ENCODE measurements at regions not wholly inside any gene's neighbourhood (a gene's known extent, or its start where the extent isn't known, plus 50 kb on each side); places are given as distances from the start of the nearest gene placed in this dataset.
"Not testable (repeated sequence)": the region's sequence is repeated elsewhere in the genome, so short reads cannot be mapped to it uniquely, and the experiment has no call there.

GRCh38 chr12:131513606-131514005, 197.3 kb upstream of the SFSWAP start:
- ATAC-seq (ENCODE audit: low read depth) (no peak), DNase-seq (ENCODE audit: low spot score in 2 of 2) (no peak)
- Mint-ChIP-seq H3K27me3 (peaks cover 2% of the 10 kb centered on the region), H3K9me3 (peaks cover 11% of the 10 kb centered on the region), H3K27ac (no peak overlapping the region), H3K4me3 (no peak overlapping the region), H3K36me3 (peaks cover 2% of the 10 kb centered on the region), H3K4me1 (peaks cover 19% of the 10 kb centered on the region)

GRCh38 chr12:131520553-131520952, 190.3 kb upstream of the SFSWAP start:
- H3K27me3 Mint-ChIP-seq, result peaks cover 10% of the 10 kb centered on the region

GRCh38 chr12:131521326-131521725, 189.6 kb upstream of the SFSWAP start:
- DNase-seq (ENCODE audit: low spot score in 2 of 2) (no peak), ATAC-seq (ENCODE audit: low read depth) (no peak)
- Mint-ChIP-seq H3K27ac (no peak overlapping the region), H3K36me3 (no peaks in the 10 kb centered on the region), H3K27me3 (peaks cover 10% of the 10 kb centered on the region), H3K4me1 (no peaks in the 10 kb centered on the region), H3K9me3 (peaks cover 11% of the 10 kb centered on the region), H3K4me3 (no peak overlapping the region)

More at GRCh38 chr12:131520553-131520952, 190.3 kb upstream of the SFSWAP start:
- not testable (repeated sequence) for H3K4me3 Mint-ChIP-seq; H3K36me3 Mint-ChIP-seq; H3K4me1 Mint-ChIP-seq; H3K27ac Mint-ChIP-seq; ATAC-seq (ENCODE audit: low read depth); DNase-seq (ENCODE audit: low spot score in 2 of 2)
- H3K9me3 Mint-ChIP-seq, result peaks cover 15% of the 10 kb centered on the region

GRCh38 chr12:131525795-131526508, 184.9 kb upstream of the SFSWAP start:
- H3K4me1 Mint-ChIP-seq, result no peaks in the 10 kb centered on the region
- no peaks in the 10 kb centered on the region for H3K36me3 Mint-ChIP-seq
- no peak overlapping the region for H3K27ac Mint-ChIP-seq
- H3K9me3 Mint-ChIP-seq, result peaks cover 2% of the 10 kb centered on the region
- peaks cover 4% of the 10 kb centered on the region for H3K27me3 Mint-ChIP-seq
- no peak for ATAC-seq (ENCODE audit: low read depth)
- H3K4me3 Mint-ChIP-seq, result no peak overlapping the region
- no peak for DNase-seq (ENCODE audit: low spot score in 2 of 2)

- DNase-seq (ENCODE audit: low spot score in 2 of 2) (no peak), ATAC-seq (ENCODE audit: low read depth) (no peak)
- H3K27me3 Mint-ChIP-seq, result peaks cover 13% of the 10 kb centered on the region
- no peak overlapping the region for H3K4me3 Mint-ChIP-seq
- no peaks in the 10 kb centered on the region for H3K36me3 Mint-ChIP-seq
- H3K4me1 Mint-ChIP-seq, result no peaks in the 10 kb centered on the region
- no peak overlapping the region for H3K27ac Mint-ChIP-seq
- H3K9me3 Mint-ChIP-seq, result peaks cover 2% of the 10 kb centered on the region
These were observed 183.8 kb upstream of the SFSWAP start for GRCh38 chr12:131527092-131527491.

- ATAC-seq (ENCODE audit: low read depth) (no peak), DNase-seq (ENCODE audit: low spot score in 2 of 2) (no peak)
- Mint-ChIP-seq H3K4me3 (no peak overlapping the region), H3K27me3 (peaks cover 13% of the 10 kb centered on the region), H3K4me1 (no peaks in the 10 kb centered on the region), H3K36me3 (no peaks in the 10 kb centered on the region), H3K27ac (no peak overlapping the region), H3K9me3 (peaks cover 2% of the 10 kb centered on the region)
These were observed 183.2 kb upstream of the SFSWAP start for GRCh38 chr12:131527736-131528135.

GRCh38 chr12:131528144-131528543, 182.7 kb upstream of the SFSWAP start:
- H3K4me1 Mint-ChIP-seq, result no peaks in the 10 kb centered on the region
- DNase-seq (ENCODE audit: low spot score in 2 of 2), result no peak
- no peak overlapping the region for H3K27ac Mint-ChIP-seq
- H3K9me3 Mint-ChIP-seq, result no peaks in the 10 kb centered on the region
- H3K27me3 Mint-ChIP-seq, result peaks cover 11% of the 10 kb centered on the region
- no peak for ATAC-seq (ENCODE audit: low read depth)
- no peaks in the 10 kb centered on the region for H3K36me3 Mint-ChIP-seq
- no peak overlapping the region for H3K4me3 Mint-ChIP-seq

- DNase-seq (ENCODE audit: low spot score in 2 of 2) (no peak), ATAC-seq (ENCODE audit: low read depth) (no peak)
- H3K36me3 Mint-ChIP-seq, result no peaks in the 10 kb centered on the region
- no peak overlapping the region for H3K27ac Mint-ChIP-seq
- peaks cover 11% of the 10 kb centered on the region for H3K27me3 Mint-ChIP-seq
- H3K9me3 Mint-ChIP-seq, result no peaks in the 10 kb centered on the region
- no peak overlapping the region for H3K4me3 Mint-ChIP-seq
- H3K4me1 Mint-ChIP-seq, result no peaks in the 10 kb centered on the region
These were observed 182.2 kb upstream of the SFSWAP start for GRCh38 chr12:131528667-131529066.

- DNase-seq (ENCODE audit: low spot score in 2 of 2), result no peak
- Mint-ChIP-seq H3K4me3 (no peak overlapping the region), H3K27ac (no peak overlapping the region), H3K9me3 (no peaks in the 10 kb centered on the region), H3K36me3 (no peaks in the 10 kb centered on the region), H3K4me1 (no peaks in the 10 kb centered on the region), H3K27me3 (peaks cover 14% of the 10 kb centered on the region)
- no peak for ATAC-seq (ENCODE audit: low read depth)
These were observed 181.5 kb upstream of the SFSWAP start for GRCh38 chr12:131529196-131530040.

GRCh38 chr12:131530041-131530332, 180.9 kb upstream of the SFSWAP start:
- Mint-ChIP-seq H3K36me3 (no peaks in the 10 kb centered on the region), H3K4me1 (no peaks in the 10 kb centered on the region), H3K4me3 (no peak overlapping the region), H3K27ac (no peak overlapping the region), H3K27me3 (peaks cover 16% of the 10 kb centered on the region), H3K9me3 (no peaks in the 10 kb centered on the region)
- DNase-seq (ENCODE audit: low spot score in 2 of 2) (no peak), ATAC-seq (ENCODE audit: low read depth) (no peak)

GRCh38 chr12:131530422-131530821, 180.5 kb upstream of the SFSWAP start:
- ATAC-seq (ENCODE audit: low read depth), result no peak
- H3K4me1 Mint-ChIP-seq, result no peaks in the 10 kb centered on the region
- no peak overlapping the region for H3K27ac Mint-ChIP-seq
- H3K27me3 Mint-ChIP-seq, result peaks cover 17% of the 10 kb centered on the region
- H3K4me3 Mint-ChIP-seq, result no peak overlapping the region
- no peaks in the 10 kb centered on the region for H3K36me3 Mint-ChIP-seq
- H3K9me3 Mint-ChIP-seq, result no peaks in the 10 kb centered on the region
- DNase-seq (ENCODE audit: low spot score in 2 of 2), result no peak

- no peaks in the 10 kb centered on the region for H3K4me1 Mint-ChIP-seq
- no peak for DNase-seq (ENCODE audit: low spot score in 2 of 2)
- no peaks in the 10 kb centered on the region for H3K9me3 Mint-ChIP-seq
- H3K27me3 Mint-ChIP-seq, result peaks cover 17% of the 10 kb centered on the region
- no peak overlapping the region for H3K4me3 Mint-ChIP-seq
- no peak for ATAC-seq (ENCODE audit: low read depth)
- no peak overlapping the region for H3K27ac Mint-ChIP-seq
- H3K36me3 Mint-ChIP-seq, result no peaks in the 10 kb centered on the region
These were observed 177.8 kb upstream of the SFSWAP start for GRCh38 chr12:131533139-131533538.

- no peak overlapping the region for H3K27ac Mint-ChIP-seq
These were observed 175.1 kb upstream of the SFSWAP start for GRCh38 chr12:131535779-131536178.

GRCh38 chr12:131536337-131536736, 174.6 kb upstream of the SFSWAP start:
- peaks cover 14% of the 10 kb centered on the region for H3K27me3 Mint-ChIP-seq
- H3K4me1 Mint-ChIP-seq, result no peaks in the 10 kb centered on the region
- H3K9me3 Mint-ChIP-seq, result no peaks in the 10 kb centered on the region
- no peak overlapping the region for H3K4me3 Mint-ChIP-seq
- no peak for DNase-seq (ENCODE audit: low spot score in 2 of 2)
- no peak overlapping the region for H3K27ac Mint-ChIP-seq
- ATAC-seq (ENCODE audit: low read depth), result no peak
- H3K36me3 Mint-ChIP-seq, result no peaks in the 10 kb centered on the region

More at GRCh38 chr12:131535779-131536178, 175.1 kb upstream of the SFSWAP start:
- DNase-seq (ENCODE audit: low spot score in 2 of 2) (no peak), ATAC-seq (ENCODE audit: low read depth) (no peak)
- Mint-ChIP-seq H3K27me3 (peaks cover 17% of the 10 kb centered on the region), H3K4me3 (no peak overlapping the region), H3K4me1 (no peaks in the 10 kb centered on the region), H3K9me3 (no peaks in the 10 kb centered on the region), H3K36me3 (no peaks in the 10 kb centered on the region)
